ENCODE measurements at regions not wholly inside any gene's neighbourhood (a gene's known extent, or its start where the extent isn't known, plus 50 kb on each side); places are given as distances from the start of the nearest gene placed in this dataset.

- TF ChIP-seq CTCF (IDR thresholded peaks at IDR 0.05; ENCODE audit: insufficient read depth, low read length), result no peak
- no peak for TF ChIP-seq GABPA (IDR thresholded peaks at IDR 0.05; ENCODE audit: low read depth)
These were observed 250.5 kb downstream of the C1orf94 start for GRCh38 chr1:34427170-34427569.

Measured in HL-60 (cell line).